Heart left ventricle (tissue), 16 donors: ENCODE measurements at regions not wholly inside any gene's neighbourhood (a gene's known extent, or its start where the extent isn't known, plus 50 kb on each side); places are given as distances from the start of the nearest gene placed in this dataset.

Experiments used
- ATAC-seq, 4 donors: fragments of 200-7000 bp; cut with Tn5 transposase; one replicate each; pipeline ENCODE4 v1.9.1; 2020 to 2022; ENCODE audit warnings: moderate library complexity in 4 of 4, mild to moderate bottlenecking in 3 of 4, moderate number of reproducible peaks in 1 of 4
- DNase-seq, 5 donors: peaks; one replicate each; pipeline ENCODE4 v3.0.0-alpha.2; 2020
- H3K27ac ChIP-seq, 12 donors: fragments of 200-600 bp; sonication (generic) in 4 of 12; one replicate each; pipeline versions ENCODE4 v1.5.0 to v1.8.0; 2016 to 2022; ENCODE audit warnings: mild to moderate bottlenecking in 2 of 12
- H3K27me3 ChIP-seq, 9 donors: fragments of 200-600 bp; sonication (generic) in 2 of 9; one replicate each; pipeline versions ENCODE4 v1.5.1 to v1.8.0; 2016 to 2022; ENCODE audit warnings: mild to moderate bottlenecking in 3 of 9
- H3K36me3 ChIP-seq, 9 donors: fragments of 200-600 bp; sonication (generic) in 2 of 9; one replicate each; pipeline versions ENCODE4 v1.5.0 to v1.8.0; 2018 to 2022; ENCODE audit warnings: mild to moderate bottlenecking in 2 of 9
- H3K4me1 ChIP-seq, 12 donors: fragments of 200-600 bp; sonication (generic) in 4 of 12; one replicate each; pipeline versions ENCODE4 v1.5.0 to v1.8.0; 2016 to 2022; ENCODE audit warnings: mild to moderate bottlenecking in 3 of 12
- H3K4me3 ChIP-seq, 12 donors: fragments of 200-600 bp; sonication (generic) in 4 of 12; one replicate each; pipeline versions ENCODE4 v1.5.0 to v1.8.0; 2017 to 2022; ENCODE audit warnings: mild to moderate bottlenecking in 9 of 12, moderate library complexity in 4 of 12
- H3K9me3 ChIP-seq, 12 donors: fragments of 200-600 bp; sonication (generic) in 4 of 12; one replicate each; pipeline versions ENCODE4 v1.5.0 to v1.8.0; 2016 to 2022; ENCODE audit warnings: mild to moderate bottlenecking in 1 of 12
- POLR2A ChIP-seq, 2 donors: fragments of 450-650 bp; IDR thresholded peaks; one replicate each; pipeline ENCODE4 v1.6.1; 2017; ENCODE audit warnings: antibody characterized with exemption in 2 of 2, mild to moderate bottlenecking in 2 of 2, moderate library complexity in 2 of 2
- WGBS, 4 donors: extraction: QIAGEN DNeasy Blood & Tissue Kit in 2 of 4; methylation state at CpG; one replicate each; pipeline versions ENCODE4 v1.1.5 to v1.1.7; 2013 to 2018; 5-methylcytosine and 5-hydroxymethylcytosine counted together
- intact Hi-C, 10 donors: fragments of 100-400 bp; cut with DNase I; formaldehyde crosslinking; loops; one replicate each; pipeline versions ENCODE4 v1.11.1 to v1.14.2; 2022
- TF ChIP-seq, protein P1 (sequence below), 12 donors: fragments of 200-600 bp; sonication (generic) in 4 of 12; IDR thresholded peaks; one replicate each; pipeline versions ENCODE4 v1.5.0 to v1.8.0; 2018 to 2022; ENCODE audit warnings: antibody characterized with exemption in 12 of 12, mild to moderate bottlenecking in 5 of 12
- donor health status: ischemic (EF 13 %, LVEDD 7.1; RV severe dilation, severe dysfunction).
- donor health status: healthy with polysubstance abuse.
- donor health status: DM: no; HTN: yes; CAD: no.
- donor health status: DM: no; HTN: no; CAD: no.
- donor health status: ischemic (EF 25% LVEDD 6.9; RV normal size, moderate dysfunction).
- donor health status: ischemic (EF 25% LVEDD 5.7; RV mildly dilated, moderate dysfunction).
- donor health status: healthy.
- donor health status: DM: yes; HTN: yes; CAD: no.
- donor health status: ischemic (EF 35%, LVEDD 5.7; RV mildly dilated, moderate dysfunction).
- donor health status: nonischemic (EF 11% LVEDD 7.7; RV severe dilation, severe dysfunction).
- donor health status: DM: yes; HTN: yes; CAD: no.
- donor health status: PGD.
- donor health status: ischemic (EF 29% LVEDD 5.4; RV normal size, mild dysfunction).
- donor health status: nonischemic (EF 23%, LVEDD 6.1; RV moderate dilation, normal function).

DNA sequence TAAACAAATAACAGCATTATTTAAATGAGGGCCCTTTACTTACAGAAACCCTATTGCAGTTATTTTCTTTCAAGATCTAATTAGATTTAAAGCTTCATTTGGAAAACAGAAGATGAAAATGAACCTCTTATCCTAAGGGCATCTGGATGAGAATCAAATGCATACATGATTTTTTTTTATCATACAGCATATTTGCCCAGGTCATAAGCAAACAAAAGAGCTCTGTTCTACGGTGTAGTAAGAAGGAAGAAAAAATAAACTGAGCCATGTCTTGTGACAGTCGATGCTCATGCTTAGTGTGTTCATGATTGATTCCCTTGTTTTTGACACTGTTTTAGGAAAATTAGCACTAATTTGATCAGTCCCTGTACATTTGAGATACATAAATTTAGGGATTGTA is 202.6 kb upstream of the RNF32 start:
- no peak overlapping the region for H3K4me3 ChIP-seq
- no peak overlapping the region for H3K27ac ChIP-seq
- H3K27me3 ChIP-seq: peaks cover 0 to 22% (median 0%) of the 10 kb centered on the region in 9 donors
- ATAC-seq (no peak), DNase-seq (no peak)
- no peak for TF ChIP-seq POLR2A (IDR thresholded peaks at IDR 0.05)
- TF ChIP-seq, protein P1, sequence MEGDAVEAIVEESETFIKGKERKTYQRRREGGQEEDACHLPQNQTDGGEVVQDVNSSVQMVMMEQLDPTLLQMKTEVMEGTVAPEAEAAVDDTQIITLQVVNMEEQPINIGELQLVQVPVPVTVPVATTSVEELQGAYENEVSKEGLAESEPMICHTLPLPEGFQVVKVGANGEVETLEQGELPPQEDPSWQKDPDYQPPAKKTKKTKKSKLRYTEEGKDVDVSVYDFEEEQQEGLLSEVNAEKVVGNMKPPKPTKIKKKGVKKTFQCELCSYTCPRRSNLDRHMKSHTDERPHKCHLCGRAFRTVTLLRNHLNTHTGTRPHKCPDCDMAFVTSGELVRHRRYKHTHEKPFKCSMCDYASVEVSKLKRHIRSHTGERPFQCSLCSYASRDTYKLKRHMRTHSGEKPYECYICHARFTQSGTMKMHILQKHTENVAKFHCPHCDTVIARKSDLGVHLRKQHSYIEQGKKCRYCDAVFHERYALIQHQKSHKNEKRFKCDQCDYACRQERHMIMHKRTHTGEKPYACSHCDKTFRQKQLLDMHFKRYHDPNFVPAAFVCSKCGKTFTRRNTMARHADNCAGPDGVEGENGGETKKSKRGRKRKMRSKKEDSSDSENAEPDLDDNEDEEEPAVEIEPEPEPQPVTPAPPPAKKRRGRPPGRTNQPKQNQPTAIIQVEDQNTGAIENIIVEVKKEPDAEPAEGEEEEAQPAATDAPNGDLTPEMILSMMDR (IDR thresholded peaks at IDR 0.05): no peak
- H3K4me1 ChIP-seq: no peaks in the 10 kb centered on the region
- WGBS, 4 donors: 60 to 78% (median 71%) methylated on average over 2 of the region's 2 CpGs
- no peaks in the 10 kb centered on the region for H3K9me3 ChIP-seq
- H3K36me3 ChIP-seq: no peaks in the 10 kb centered on the region
- intact Hi-C loops: no loop called here

DNA sequence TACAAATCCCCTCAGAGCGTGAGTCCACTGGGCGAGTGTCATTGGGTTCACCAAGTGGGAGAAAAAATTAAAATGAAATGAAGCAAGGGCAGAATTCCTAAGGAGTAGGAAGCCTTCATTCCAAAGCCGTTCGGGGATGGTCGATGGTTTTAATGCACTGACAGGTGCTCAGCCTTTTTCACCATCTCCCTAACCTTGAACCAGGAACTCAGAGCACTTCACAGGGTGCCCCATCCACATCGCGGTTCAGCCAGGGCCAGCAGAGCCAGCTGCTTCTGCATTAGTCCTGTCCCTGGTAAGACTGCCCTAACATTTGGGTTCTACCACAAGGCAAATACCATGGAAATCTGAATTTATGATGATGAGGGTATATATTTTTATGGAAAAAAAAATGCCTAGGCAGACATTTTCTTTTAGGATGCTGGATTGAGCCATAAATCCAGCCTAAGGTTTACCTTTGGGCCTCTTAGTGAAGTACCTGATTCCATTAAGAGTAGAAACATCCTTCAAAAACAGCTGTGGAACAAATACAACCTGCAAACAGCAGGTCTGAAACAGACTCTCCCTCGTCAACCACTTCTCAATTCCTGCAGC is 203.5 kb upstream of the RNF32 start:
- DNase-seq: no peak
- TF ChIP-seq POLR2A (IDR thresholded peaks at IDR 0.05): no peak
- Histone ChIP-seq H3K9me3 (no peaks in the 10 kb centered on the region), H3K36me3 (no peaks in the 10 kb centered on the region), H3K27me3 (peaks cover 0 to 18% (median 0%) of the 10 kb centered on the region in 9 donors), H3K4me3 (no peak overlapping the region), H3K27ac (no peak overlapping the region), H3K4me1 (no peaks in the 10 kb centered on the region)
- intact Hi-C loops: no loop called here
- no peak for ATAC-seq
- WGBS, 4 donors: 77 to 91% (median 83%) methylated on average over 8 of the region's 8 CpGs

DNA sequence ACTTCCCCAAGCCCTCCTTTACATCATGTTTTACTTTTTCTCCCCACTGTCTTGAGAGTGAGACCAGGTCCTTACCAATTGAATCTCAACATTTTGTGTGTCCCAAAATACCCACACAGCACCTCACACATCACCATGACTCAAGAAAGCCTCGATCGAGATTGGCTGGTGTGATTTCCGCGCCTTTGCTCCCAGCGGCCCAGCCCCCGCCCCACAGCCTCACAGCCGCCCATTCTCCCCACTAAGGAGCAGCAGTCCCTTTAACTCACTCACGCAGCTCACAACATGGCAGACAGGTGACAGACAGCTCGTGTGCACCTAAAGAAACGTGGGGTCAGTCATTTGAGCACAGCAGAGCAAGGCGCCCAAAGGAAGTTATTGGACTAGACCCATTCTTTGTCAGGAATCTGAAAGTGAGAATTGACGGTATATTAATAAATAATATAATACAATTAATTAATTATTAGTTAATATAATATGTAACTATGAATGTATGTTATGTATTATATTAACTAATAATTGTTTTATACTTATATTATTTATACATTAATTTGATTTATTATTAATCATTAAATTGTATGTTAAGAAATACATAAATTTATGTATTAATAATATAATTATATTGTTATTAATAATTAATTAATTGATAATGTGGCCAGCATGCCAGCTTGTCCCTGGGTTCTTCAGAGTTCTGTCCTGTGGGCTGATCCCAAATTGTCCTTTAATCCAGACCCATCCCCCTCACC is 204.9 kb upstream of the RNF32 start:
- 64 to 79% (median 71%) methylated on average over 12 of the region's 12 CpGs for WGBS, 4 donors

DNA sequence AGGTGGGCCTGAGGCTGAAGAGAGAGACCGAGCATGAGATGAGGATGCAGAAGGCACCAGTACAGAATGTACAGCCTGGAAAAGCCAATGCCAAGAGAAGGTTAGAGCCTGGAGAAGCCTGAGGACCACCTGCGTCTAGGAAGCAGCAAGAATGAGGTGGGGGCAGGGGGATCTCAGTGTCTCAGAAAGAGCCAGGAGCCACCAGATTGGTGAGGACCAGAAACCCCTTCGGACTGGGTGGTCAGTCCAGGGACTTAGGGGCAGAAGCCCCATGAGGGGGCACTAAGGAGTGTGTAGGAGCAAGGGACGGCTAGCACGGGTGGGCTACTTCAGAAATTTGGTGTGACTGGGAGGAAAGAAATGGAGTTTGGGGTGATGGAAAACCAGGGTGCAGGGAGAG is 205.9 kb upstream of the RNF32 start:
- intact Hi-C loops: no loop called here
- WGBS, 4 donors: 69 to 88% (median 82%) methylated on average over 5 of the region's 5 CpGs
- Histone ChIP-seq H3K4me3 (no peak overlapping the region), H3K9me3 (no peaks in the 10 kb centered on the region), H3K4me1 (no peaks in the 10 kb centered on the region), H3K27ac (no peak overlapping the region), H3K36me3 (no peaks in the 10 kb centered on the region), H3K27me3 (peaks cover 0 to 8% (median 0%) of the 10 kb centered on the region in 9 donors)
- DNase-seq: no peak
- TF ChIP-seq, protein P1 (IDR thresholded peaks at IDR 0.05): no peak
- TF ChIP-seq POLR2A (IDR thresholded peaks at IDR 0.05): no peak
- no peak for ATAC-seq

More for the DNA sequence above, 204.9 kb upstream of the RNF32 start:
- no peak for ATAC-seq
- DNase-seq: no peak
- no peaks in the 10 kb centered on the region for H3K9me3 ChIP-seq
- H3K4me1 ChIP-seq: no peaks in the 10 kb centered on the region
- TF ChIP-seq POLR2A (IDR thresholded peaks at IDR 0.05): no peak
- TF ChIP-seq, protein P1 (IDR thresholded peaks at IDR 0.05): no peak
- no peak overlapping the region for H3K4me3 ChIP-seq
- intact Hi-C loops: no loop called here
- H3K27ac ChIP-seq: no peak overlapping the region
- H3K36me3 ChIP-seq: no peaks in the 10 kb centered on the region
- H3K27me3 ChIP-seq: peaks cover 0 to 8% (median 0%) of the 10 kb centered on the region in 9 donors
